ENCODE measurements at regions not wholly inside any gene's neighbourhood (a gene's known extent, or its start where the extent isn't known, plus 50 kb on each side); places are given as distances from the start of the nearest gene placed in this dataset.

GRCh38 chr9:90105773-90106172, 501.0 kb downstream of the GADD45G start:
- no peak for TF ChIP-seq CTCF (IDR thresholded peaks at IDR 0.05)
- no peak overlapping the region for H3K4me3 Mint-ChIP-seq
- ChIA-PET CTCF (interaction anchor here (0.8 to 2.7 kb wide), 4 partner anchors 502 to 530 kb away, joined by 3 to 21 read pairs (median 12); no protein-coding TSS in a partner anchor), POLR2A (no interaction called here)
- H3K9me3 Mint-ChIP-seq = peaks cover 8% of the 10 kb centered on the region
- H3K27me3 Mint-ChIP-seq = peaks cover 4% of the 10 kb centered on the region
- ATAC-seq (ENCODE audit: low read depth) (no peak), DNase-seq (no peak)
- no peaks in the 10 kb centered on the region for H3K36me3 Mint-ChIP-seq (ENCODE audit: low read depth)
- peaks cover 6% of the 10 kb centered on the region for H3K4me1 Mint-ChIP-seq
- no peak overlapping the region for H3K27ac Mint-ChIP-seq
- intact Hi-C loops (cut with micrococcal nuclease) = loop anchor here (2.0 kb wide), 1 partner anchor 35 kb away; no protein-coding TSS in a partner anchor

GRCh38 chr9:90107040-90107725, 502.4 kb downstream of the GADD45G start:
- Mint-ChIP-seq H3K9me3 (peaks cover 8% of the 10 kb centered on the region), H3K27ac (no peak overlapping the region), H3K4me3 (no peak overlapping the region), H3K27me3 (peaks cover 4% of the 10 kb centered on the region), H3K36me3 (ENCODE audit: low read depth) (no peaks in the 10 kb centered on the region), H3K4me1 (peaks cover 4% of the 10 kb centered on the region)
- DNase-seq (no peak), ATAC-seq (ENCODE audit: low read depth) (no peak)
- POLR2A ChIA-PET = no interaction called here
- CTCF ChIA-PET = interaction anchor here (1.1 to 2.7 kb wide), 3 partner anchors 504 to 510 kb away, joined by 5 to 21 read pairs (median 21); no protein-coding TSS in a partner anchor
- TF ChIP-seq CTCF (IDR thresholded peaks at IDR 0.05) = no peak
- intact Hi-C loops (cut with micrococcal nuclease) = no loop called here

- intact Hi-C loops (cut with micrococcal nuclease) = no loop called here
- Mint-ChIP-seq H3K27me3 (peaks cover 4% of the 10 kb centered on the region), H3K4me1 (no peaks in the 10 kb centered on the region), H3K36me3 (ENCODE audit: low read depth) (no peaks in the 10 kb centered on the region), H3K4me3 (no peak overlapping the region), H3K27ac (no peak overlapping the region), H3K9me3 (peaks cover 8% of the 10 kb centered on the region)
- CTCF ChIA-PET = interaction anchor here (1.1 kb wide), 1 partner anchor 505 kb away, joined by 5 read pairs; no protein-coding TSS in a partner anchor
- POLR2A ChIA-PET = no interaction called here
- DNase-seq (no peak), ATAC-seq (ENCODE audit: low read depth) (no peak)
- no peak for TF ChIP-seq CTCF (IDR thresholded peaks at IDR 0.05)
These were observed 503.2 kb downstream of the GADD45G start for GRCh38 chr9:90107726-90108655.

- TF ChIP-seq CTCF (IDR thresholded peaks at IDR 0.05) = no peak
- peaks cover 7% of the 10 kb centered on the region for H3K27me3 Mint-ChIP-seq
- DNase-seq = no peak
- no peak overlapping the region for H3K4me3 Mint-ChIP-seq
- no peaks in the 10 kb centered on the region for H3K36me3 Mint-ChIP-seq (ENCODE audit: low read depth)
- H3K9me3 Mint-ChIP-seq = peaks cover 8% of the 10 kb centered on the region
- no peaks in the 10 kb centered on the region for H3K4me1 Mint-ChIP-seq
- ChIA-PET POLR2A (no interaction called here), CTCF (no interaction called here)
- intact Hi-C loops (cut with micrococcal nuclease) = no loop called here
- no peak overlapping the region for H3K27ac Mint-ChIP-seq
- no peak for ATAC-seq (ENCODE audit: low read depth)
These were observed 508.0 kb downstream of the GADD45G start for GRCh38 chr9:90112788-90113187.

Measured in activated B cell treated with CpG ODN at 0.5 μM for 24 hours (primary cell).